Stimulated activated naive CD4-positive, alpha-beta T cell treated with Interleukin-2 at 50 U/mL for 16 hours (primary cell): ENCODE measurements at regions not wholly inside any gene's neighbourhood (a gene's known extent, or its start where the extent isn't known, plus 50 kb on each side); places are given as distances from the start of the nearest gene placed in this dataset.

ENCODE experiments used
- DNase-seq: peaks from one replicate; lab custom pipeline; 2025; lab: John Stamatoyannopoulos, UW

DNA sequence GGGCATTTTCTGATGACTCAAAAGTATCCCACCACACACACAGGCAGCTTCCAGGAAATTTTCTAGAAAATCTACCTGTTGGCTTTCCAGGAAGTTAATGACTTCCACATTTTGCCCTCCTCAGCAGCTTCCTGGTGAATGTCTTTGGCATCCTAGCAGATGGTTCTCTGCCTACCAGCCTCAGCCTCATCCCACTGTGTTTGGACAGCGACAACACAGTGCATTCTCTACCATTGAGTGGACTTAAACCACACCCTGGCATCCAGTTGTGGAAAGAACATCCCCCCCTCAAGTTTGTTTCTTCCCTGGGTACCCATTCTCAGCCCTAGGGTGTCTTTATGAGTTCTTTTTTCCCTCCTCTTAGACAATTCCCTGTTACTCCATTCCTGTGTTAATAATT is 50.8 kb upstream of the GADL1 start:
- no peak for DNase-seq

DNA sequence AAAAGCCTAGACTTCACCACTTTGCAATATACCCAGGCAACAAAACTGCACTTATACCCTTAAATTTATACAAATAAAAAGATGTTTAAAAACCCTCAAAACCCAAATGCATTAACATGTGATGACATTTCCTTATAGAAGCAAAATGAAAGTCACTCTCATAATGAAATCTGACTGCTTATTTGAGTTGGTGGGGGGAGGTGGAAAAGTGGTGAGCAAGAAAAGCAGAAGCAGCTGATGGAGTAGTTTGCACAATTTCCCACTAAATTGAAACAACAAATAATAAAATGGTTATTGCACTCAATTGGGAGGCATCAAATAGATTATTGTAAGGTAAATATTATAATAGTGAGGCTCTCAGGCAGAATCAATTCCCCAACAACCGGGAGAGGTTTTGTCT is 54.0 kb upstream of the GADL1 start:
- DNase-seq = no peak

DNA sequence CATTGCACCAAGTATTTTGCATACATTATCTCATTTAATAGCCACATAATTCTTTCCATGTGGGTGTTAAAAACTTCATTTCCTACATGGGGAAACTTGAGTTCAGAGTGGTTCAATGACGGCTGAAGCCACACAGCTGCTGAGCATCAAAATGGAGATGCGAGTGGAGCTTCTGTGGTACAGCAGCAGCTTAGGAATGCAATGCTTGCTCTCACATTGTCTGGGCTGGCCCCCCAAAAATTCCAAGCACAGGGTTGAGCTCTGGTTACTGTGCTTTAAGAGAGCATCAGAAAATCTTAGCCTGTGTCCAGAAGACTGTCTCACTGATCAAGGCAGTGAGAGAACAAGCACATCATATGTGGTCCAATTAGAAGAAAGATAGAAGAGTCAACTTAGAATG is 57.4 kb upstream of the GADL1 start:
- no peak for DNase-seq

DNA sequence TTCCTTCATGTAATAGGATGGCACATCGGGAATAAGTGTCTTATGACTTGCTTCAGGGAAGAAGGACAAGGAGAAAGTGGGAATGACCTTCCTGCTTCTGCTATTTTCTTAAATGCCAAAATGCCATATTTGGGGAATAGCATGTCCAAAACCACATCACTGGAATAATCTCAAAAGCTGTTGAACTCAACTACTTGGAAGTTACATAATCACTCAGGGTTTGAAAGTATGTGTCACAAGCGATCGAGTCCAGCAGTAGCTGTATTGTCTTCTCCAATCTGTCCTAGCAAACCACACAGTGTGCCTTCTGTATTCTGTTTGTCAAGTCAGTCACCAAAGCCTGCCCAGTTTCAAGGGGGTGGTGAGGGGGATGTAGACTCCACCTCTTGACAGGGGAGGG is 58.3 kb upstream of the GADL1 start:
- no peak for DNase-seq

DNA sequence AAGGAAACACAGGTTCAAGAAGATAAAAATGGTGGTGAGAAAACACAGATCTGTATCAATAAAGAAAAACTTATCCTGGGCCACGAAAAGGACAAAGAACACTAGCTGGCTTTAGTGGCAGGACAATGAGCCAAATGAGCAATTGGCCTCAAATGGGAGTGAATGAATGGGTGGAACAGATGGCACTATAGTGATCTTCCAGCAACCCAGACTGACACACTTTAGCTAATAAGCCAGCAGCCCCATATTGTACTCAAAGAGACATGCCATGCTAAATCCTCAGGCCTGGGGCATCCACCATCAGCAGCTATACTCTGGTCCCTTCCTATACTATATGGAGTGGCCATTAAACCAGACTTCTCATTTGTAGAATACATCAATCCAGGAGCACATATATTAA is 60.0 kb upstream of the GADL1 start:
- no peak for DNase-seq

DNA sequence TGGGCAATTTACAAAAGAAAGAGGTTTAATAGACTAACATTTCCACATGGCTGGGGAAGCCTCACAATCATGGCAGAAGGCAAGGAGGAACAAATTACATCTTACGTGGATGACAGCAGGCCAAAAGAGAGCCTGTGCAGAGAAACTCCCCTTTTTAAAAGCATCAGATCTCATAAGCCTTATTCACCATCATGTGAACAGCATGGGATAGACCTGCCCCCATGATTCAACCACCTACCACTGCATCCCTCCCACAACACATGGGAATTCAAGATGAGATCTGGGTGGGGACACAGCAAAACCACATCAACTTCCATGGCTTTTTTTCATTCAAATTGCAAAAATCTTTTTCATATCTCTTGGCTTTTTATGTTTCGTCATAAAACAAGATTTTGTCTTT is 67.6 kb upstream of the GADL1 start:
- no peak for DNase-seq

DNA sequence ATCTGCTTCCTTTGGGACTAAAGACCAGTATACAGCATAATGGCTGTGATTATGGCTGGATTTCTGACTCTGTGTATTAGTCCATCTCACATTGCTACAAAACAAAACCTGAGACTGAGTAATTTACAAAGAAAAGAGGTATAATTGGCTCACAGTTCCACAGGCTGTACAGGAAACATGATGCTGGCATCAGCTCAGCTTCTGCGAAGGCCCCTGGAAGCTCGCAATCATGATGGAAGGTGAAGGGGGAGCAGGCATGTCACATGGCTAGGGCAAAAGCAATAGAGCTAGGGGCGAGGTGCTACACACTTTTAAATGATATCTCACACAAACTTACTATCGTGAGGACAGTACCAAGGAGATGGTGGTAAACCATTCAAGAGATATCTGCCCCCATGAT is 68.0 kb upstream of the GADL1 start:
- DNase-seq = no peak

DNA sequence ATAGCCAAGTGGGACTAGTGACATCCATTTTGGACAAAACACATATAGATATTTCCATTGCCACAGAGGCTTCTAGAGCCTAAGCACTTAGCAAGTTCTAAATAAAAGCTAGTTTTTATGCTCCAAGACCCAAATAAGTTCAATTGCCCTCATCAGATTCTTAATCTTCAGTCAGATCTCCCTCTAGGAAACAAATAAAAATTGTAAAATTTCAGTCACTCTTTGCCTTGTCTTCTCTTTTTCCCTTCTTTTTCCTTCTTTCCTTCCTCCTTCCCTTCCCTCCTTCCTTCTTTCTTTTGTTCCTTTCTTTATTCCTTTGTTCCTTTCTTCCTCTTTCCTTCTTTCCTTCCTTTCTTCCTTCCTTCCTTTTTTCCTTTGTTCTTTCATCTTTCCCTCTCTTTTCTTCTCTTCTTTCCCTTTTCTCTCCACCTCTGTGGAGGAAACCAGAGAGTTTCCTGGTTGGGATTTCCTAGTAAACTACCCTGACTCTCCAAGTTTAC is 68.8 kb upstream of the GADL1 start:
- no peak for DNase-seq

DNA sequence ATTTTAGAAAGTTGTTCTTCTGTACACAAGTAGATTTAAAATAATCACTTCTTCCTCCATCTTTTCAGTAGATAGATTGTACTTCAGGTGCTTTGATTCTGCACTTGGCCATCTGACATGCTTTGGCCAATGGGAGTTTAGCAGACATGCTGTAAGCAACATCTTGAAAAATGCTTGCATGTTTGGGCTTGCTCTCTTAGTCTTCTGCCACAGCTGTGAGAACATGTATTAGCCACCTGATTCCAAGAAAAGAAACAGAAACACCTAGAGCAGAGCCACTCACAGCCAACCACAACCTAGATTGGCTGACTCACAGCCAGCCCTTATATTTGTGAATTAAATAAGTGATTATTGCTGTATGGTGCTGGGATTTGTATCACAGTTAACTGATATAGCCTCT is 70.2 kb upstream of the GADL1 start:
- no peak for DNase-seq

DNA sequence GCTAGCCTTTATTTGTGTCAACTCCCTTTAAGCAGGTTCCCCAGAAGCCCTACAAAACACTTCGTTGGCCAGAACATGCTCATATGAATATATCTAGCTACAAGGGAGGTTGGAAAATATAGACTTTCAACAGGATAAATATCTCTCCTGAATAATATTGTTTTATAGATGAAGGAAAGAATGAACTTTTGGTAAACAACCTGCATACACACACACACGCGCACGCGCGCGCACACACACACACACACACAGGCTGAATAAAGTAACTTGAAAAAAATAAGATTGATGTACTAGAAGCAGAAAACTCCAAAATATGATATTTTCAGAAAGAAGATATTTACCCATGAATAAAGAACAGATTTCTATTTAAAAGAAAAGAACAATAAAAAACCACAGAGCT is 72.4 kb upstream of the GADL1 start:
- DNase-seq = no peak

DNA sequence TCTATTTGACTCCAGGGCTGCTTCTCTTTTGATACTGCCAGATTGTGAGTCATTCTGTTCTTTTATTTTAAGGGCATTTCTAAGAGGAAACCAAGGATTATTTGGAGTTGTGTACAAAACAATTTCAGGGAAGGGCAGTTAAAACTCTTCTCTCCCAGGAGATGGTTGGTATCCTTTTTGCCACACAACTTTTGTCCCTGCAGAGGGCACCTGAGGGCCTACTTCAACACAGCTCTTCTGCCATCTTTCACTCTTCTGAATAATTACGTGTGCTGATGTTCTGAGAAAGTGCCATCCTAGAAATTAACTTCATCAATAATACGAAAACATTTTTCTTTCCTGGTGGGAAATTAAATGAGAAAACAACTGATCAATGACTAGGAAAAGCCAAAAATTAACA is 75.7 kb upstream of the GADL1 start:
- DNase-seq = no peak

DNA sequence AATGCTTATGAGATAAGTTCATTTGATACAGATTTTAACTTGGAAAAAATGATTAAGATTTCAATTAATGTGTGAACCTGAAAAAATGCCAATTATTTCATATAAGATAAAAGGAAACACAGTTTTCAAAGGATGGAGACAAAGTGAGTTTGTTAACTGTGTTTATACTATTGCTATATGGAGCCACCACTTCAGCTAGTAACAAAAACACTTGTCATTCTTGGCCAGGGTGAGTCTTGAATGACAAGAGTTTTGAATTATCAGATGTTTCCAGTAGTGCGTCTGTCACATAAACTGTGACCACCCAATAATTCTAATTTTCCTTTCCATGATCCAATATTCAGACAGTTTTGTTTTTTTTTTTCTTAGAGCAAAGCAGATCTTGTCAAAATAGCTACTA is 78.0 kb upstream of the GADL1 start:
- no peak for DNase-seq

DNA sequence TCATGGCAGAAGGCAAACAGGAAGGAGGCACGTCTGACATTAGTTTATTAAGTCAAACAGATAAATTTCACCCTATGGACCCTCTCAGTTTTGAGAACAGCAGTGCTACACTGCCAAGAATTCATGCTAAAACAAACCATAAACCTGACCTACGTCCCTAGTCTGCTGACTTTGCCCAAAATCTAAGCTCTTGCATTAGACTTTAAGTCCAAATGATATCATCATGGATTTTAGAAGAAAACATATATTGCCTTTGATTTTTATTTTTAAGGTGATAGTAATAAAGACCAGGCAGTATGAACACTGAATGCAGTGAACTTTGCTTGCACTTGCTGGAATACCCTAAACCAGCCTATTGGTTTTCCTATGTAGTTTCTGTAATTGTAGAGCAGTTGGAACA is 79.6 kb upstream of the GADL1 start:
- no peak for DNase-seq

DNA sequence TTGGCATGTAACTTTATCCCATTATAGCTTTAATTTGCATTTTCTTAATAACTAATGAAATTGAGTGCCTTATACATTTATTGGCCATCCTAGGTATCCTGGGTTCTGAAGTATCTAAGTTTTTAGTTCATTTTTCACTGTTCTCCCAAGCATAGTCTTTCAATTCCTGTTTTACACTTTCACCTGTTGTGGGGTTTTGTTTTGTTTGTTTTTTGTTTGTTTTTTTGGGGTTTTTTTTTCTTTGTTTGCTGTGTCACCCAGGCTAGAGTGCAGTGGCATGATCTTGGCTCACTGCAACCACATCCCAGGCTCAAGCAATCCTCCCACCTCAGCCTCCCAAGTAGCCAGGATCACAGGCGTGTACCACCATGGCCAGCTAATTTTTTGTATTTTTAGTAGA is 83.1 kb upstream of the GADL1 start:
- DNase-seq = no peak

DNA sequence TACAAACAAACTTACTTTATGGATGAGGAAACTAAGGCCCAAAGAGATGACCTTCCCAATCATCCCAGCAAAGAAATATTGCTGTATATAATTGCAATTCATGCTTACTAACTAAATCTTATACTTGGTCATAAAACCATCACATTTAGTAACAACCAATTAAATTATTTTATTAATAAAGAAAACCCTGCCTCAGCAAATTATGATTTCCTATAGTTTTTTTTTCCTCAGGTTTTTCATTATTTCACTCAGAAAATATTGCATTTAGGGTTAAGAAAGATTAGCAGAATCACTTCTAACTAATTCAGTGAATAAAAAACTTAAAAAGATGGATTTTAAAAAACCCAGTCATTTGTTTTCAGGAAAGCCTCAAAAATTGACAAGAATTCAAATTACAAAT is 86.5 kb upstream of the GADL1 start:
- DNase-seq = no peak

DNA sequence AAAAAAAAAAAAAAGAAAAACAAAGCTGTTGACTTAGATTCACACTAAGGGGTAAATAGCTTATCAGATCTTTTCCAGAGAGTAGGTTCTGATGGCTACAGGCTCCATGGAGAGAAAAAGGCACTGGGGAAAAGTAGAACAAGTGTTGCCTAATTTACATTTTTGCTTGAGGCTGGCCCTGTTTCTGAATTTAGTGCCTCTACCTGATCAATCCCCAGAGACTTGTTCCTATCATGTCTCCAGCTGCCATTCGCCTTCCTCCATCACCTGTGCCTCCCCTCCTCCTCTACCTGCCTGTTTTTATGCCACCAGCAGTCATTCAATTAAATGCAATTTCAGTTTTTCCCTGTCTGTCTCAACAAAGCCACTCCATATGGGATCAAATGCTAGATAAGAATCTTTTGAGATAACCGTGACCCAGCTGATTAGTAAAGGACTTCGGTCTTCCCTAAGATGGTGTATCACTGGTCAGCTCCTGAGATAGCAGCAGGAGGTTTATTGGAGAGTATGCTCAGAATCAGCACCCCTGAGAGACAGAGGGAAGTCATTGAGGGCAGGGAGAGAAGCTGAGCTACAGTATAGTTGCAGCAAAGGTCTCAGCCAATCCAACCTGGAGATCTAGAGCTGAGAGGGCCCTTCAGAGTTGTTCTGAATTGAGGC is 88.1 kb upstream of the GADL1 start:
- DNase-seq = no peak

DNA sequence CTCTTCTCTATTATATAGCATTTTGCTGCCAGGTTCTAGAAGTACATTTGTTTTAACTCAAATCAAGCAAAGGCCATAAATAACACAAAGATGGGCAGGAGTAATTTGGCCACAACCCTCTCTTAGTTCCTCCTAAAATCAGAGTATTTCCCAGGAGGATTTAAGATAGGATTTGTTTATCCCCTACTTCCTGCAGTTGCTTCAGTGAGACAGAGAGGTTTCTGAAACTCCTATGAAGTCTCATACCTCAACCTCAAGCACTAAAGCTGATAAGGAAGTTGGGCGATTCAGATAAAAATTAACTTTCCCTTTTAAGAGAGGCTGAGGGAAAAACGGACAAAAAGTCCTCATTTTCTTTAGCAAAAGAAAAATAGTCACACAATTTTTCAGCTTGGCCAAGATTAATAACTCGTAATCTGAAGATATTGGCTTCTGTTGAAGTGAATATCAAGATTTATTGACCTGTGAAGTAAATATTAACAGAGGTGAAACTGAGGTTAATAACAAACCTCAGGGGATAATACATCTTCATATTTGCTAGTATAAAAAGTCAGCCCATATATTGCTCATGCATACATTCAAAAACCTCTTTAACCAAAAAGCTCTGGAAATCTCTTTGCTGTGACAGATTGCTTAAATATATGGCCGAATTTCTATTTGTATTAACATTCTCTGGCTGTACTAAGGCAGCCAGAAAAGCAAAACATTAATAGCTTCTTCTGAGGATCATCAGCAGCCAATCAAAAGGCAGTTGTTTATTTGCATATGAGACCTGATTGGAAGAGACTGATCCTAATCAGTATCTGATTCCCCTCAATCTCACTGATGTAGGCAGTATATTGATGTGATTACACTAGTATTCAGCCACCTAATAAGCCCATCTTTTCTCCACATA is 90.6 kb upstream of the GADL1 start:
- no peak for DNase-seq

DNA sequence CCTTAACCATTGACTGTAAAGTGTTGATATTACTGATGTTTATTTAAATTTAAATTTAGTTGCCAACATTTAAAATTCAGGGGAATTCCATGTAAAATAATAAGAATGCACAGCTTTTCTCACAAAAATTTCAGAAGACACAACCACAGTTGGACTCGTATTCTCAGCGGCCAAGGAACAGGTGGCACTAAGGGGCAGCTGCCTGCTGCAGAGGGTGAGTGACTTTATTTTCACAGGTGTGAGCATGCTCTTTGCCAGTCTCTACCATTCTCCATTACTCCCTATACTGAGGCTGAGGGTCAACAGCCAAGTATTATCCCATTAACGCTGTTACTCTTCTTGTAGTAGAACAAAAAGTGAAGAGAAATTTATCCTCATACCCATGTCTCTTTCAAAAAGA is 92.1 kb upstream of the GADL1 start:
- no peak for DNase-seq

DNA sequence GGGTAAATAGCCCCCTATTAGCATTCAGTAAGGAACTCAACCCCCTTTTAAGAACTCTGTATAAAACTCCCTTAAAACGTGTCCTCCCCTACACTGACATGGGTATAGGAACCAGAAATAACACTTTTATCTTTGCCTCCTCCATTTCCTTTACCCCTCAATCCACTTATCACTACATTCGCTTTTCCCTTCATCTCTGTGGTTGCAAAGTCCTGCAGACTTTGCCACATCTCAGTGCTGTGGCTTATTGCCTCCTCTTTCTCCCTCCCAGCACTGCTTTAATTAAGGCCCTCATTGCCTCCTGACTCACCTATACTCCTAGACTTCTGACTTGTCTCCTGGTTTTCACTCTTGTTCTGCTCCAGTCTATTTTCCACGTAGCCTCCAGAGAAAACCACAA is 94.3 kb upstream of the GADL1 start:
- DNase-seq = no peak

DNA sequence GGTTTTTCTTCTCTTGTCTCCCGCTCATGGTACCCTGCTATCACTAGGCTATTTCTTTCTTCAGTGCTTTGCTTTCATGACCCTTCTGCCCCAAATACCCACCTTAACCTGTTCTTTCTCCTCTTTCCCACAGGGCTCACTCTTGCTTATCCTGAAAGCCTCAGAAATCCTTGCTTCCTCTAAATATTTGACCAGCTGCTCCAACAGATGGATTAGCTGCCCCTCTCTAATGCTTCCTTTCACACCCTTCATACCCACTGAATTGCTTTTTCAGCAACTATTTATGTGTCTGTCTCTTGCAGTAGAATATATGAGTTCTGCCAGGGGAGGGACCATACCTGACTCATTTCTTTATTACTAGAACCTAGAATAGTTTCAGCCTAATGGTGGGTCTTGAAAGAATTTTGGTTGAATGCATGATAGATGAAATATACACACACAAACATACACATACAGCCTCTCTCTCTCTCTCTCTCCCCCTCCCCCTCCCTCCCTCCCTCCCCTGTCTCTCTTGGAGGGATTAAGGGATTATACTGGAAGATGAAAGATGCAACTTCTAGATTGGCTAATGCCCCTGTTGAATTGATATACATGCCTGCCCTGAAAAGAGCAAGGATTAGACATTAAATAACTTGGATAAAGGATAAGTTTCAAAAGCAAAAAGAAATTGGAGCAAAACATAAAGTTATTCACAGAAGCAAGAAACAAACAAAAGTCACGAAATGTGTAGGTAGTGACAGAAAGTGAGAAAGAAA is 95.0 kb upstream of the GADL1 start:
- no peak for DNase-seq

DNA sequence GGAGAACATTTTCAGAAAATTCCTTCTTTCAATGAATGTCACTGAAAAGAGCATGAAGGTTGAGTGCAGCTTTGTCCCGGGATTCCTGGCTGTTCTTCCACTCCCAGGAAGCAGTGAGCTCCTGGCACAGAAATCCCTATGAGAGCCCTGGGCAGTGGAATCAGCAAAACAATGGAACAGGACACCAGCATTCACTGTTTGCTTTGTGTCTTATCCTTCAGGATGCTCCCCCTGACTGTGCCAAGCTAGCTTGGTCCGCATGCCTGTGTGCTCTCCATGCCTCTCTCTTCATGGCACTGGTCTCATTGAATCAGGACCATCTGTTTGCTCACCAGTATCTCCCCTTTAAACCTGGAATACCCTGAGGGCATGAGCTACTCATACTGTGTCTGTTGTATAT is 102.0 kb upstream of the GADL1 start:
- DNase-seq = no peak

DNA sequence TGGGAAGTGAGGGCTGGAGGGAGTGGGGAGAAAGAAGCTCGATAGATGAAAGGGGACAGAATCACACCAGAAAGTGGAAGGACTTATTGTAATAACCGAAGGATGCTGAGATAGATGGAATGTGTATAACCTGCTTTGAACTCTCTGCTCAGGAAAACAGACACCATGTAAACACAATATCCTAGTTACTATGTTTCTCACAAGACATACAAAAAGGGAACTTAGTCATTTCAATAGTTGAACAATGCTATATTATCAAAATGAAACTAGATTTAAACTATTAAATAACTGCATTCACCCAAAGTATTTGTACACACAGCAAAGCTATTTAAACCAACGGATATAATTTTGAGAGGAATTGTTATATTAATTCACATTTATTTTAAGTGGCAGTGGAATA is 108.3 kb upstream of the GADL1 start:
- DNase-seq = no peak
